ENCODE measurements at regions not wholly inside any gene's neighbourhood (a gene's known extent, or its start where the extent isn't known, plus 50 kb on each side); places are given as distances from the start of the nearest gene placed in this dataset.

DNA sequence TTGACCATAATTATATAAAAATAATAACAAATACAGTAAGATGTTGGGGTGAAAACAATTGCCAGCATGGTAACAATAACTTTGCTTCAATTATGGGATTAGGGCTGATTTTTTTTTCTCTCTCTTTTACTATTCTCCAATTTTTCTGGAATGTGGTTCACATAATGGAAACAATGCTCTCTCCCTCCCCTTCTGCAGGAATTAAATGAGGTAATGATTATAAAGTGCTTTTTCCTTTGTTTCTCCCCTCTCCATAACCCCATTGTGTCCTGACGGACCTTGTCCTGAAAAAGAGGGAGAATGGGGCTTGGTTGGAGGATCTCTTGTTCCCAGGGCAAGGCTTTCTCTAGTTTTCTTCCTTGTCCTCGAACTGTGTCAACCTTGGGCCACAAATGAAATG lies 234.0 kb upstream of the ZNF32 start:
- H3K4me1 ChIP-seq (ENCODE audit: control insufficient read depth, insufficient read depth, low read length): no peaks in the 10 kb centered on the region
- TF ChIP-seq SIN3A (IDR thresholded peaks at IDR 0.05; ENCODE audit: borderline replicate concordance, insufficient read depth, low read depth, low read length) (no peak), TCF7L2 (IDR thresholded peaks at IDR 0.05; ENCODE audit: low read depth, low read length) (no peak), POLR2AphosphoS5 (IDR thresholded peaks at IDR 0.05; ENCODE audit: low read depth, low read length) (no peak)
- TF ChIP-seq, protein P1, sequence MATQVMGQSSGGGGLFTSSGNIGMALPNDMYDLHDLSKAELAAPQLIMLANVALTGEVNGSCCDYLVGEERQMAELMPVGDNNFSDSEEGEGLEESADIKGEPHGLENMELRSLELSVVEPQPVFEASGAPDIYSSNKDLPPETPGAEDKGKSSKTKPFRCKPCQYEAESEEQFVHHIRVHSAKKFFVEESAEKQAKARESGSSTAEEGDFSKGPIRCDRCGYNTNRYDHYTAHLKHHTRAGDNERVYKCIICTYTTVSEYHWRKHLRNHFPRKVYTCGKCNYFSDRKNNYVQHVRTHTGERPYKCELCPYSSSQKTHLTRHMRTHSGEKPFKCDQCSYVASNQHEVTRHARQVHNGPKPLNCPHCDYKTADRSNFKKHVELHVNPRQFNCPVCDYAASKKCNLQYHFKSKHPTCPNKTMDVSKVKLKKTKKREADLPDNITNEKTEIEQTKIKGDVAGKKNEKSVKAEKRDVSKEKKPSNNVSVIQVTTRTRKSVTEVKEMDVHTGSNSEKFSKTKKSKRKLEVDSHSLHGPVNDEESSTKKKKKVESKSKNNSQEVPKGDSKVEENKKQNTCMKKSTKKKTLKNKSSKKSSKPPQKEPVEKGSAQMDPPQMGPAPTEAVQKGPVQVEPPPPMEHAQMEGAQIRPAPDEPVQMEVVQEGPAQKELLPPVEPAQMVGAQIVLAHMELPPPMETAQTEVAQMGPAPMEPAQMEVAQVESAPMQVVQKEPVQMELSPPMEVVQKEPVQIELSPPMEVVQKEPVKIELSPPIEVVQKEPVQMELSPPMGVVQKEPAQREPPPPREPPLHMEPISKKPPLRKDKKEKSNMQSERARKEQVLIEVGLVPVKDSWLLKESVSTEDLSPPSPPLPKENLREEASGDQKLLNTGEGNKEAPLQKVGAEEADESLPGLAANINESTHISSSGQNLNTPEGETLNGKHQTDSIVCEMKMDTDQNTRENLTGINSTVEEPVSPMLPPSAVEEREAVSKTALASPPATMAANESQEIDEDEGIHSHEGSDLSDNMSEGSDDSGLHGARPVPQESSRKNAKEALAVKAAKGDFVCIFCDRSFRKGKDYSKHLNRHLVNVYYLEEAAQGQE (IDR thresholded peaks at IDR 0.05; ENCODE audit: insufficient read depth in 1 of 2, low read depth in 2 of 2, low read length in 1 of 2): no peak
- TF ChIP-seq, protein P2, sequence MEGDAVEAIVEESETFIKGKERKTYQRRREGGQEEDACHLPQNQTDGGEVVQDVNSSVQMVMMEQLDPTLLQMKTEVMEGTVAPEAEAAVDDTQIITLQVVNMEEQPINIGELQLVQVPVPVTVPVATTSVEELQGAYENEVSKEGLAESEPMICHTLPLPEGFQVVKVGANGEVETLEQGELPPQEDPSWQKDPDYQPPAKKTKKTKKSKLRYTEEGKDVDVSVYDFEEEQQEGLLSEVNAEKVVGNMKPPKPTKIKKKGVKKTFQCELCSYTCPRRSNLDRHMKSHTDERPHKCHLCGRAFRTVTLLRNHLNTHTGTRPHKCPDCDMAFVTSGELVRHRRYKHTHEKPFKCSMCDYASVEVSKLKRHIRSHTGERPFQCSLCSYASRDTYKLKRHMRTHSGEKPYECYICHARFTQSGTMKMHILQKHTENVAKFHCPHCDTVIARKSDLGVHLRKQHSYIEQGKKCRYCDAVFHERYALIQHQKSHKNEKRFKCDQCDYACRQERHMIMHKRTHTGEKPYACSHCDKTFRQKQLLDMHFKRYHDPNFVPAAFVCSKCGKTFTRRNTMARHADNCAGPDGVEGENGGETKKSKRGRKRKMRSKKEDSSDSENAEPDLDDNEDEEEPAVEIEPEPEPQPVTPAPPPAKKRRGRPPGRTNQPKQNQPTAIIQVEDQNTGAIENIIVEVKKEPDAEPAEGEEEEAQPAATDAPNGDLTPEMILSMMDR (IDR thresholded peaks at IDR 0.05): no peak
- no peaks in the 10 kb centered on the region for H3K36me3 ChIP-seq (ENCODE audit: control insufficient read depth, insufficient read depth, low read length)
- ChIA-PET POLR2A (no interaction called here), CTCF (no interaction called here)
- in situ Hi-C loops (cut with HindIII; ENCODE audit: low pct_unique_long_range_greater_than_20kb, low sequenced_read_pairs) (no loop called here), intact Hi-C loops (cut with micrococcal nuclease; ENCODE audit: unreplicated experiment) (no loop called here)
- no TSS peak for BruUV-seq (replicated peaks)
- no peak overlapping the region for H3K27ac ChIP-seq (ENCODE audit: low read length)
- H3K4me3 ChIP-seq (ENCODE audit: low read depth in 2 of 2, low read length in 2 of 2): no peak overlapping the region
- no peak for ATAC-seq
- H3K27me3 ChIP-seq (ENCODE audit: control insufficient read depth, insufficient read depth, low read length): peaks cover 8% of the 10 kb centered on the region; the same call in 1 of the 2 replicates
- H3K9me3 ChIP-seq (ENCODE audit: control insufficient read depth, insufficient read depth, low read depth, low read length): no peaks in the 10 kb centered on the region
- no peak for DNase-seq (ENCODE audit: low read depth, low spot score)

DNA sequence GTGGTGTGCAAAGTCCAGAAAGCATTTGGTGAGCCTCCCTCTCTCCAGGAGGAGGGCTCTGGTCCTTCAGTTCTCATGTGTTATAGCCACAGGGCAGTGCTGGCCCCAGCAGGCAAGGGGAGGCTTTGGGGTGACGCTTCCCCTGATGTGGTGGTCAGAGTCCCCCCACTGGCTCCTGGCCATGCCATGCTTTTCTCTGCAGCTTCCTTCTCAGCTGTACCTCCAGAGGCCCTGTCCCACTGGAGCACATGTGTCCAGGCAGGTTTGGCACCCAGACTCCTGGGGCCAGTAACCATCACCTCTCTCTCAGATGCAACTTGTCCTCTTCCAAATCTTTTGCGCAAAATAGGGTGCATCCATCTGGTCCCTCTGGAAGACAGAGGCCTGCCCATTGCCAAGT lies 233.0 kb upstream of the ZNF32 start:
- no TSS peak for BruUV-seq (replicated peaks)
- Histone ChIP-seq H3K27ac (ENCODE audit: low read length) (no peak overlapping the region), H3K36me3 (ENCODE audit: control insufficient read depth, insufficient read depth, low read length) (no peaks in the 10 kb centered on the region), H3K4me3 (ENCODE audit: low read depth in 2 of 2, low read length in 2 of 2) (no peak overlapping the region), H3K9me3 (ENCODE audit: control insufficient read depth, insufficient read depth, low read depth, low read length) (no peaks in the 10 kb centered on the region), H3K27me3 (ENCODE audit: control insufficient read depth, insufficient read depth, low read length) (peaks cover 8% of the 10 kb centered on the region; the same call in 1 of the 2 replicates), H3K4me1 (ENCODE audit: control insufficient read depth, insufficient read depth, low read length) (no peaks in the 10 kb centered on the region)
- peak; percentile 38; the same call in 1 of the 2 replicates for ATAC-seq
- CTCF ChIA-PET: no interaction called here
- TF ChIP-seq, protein P1 (IDR thresholded peaks at IDR 0.05; ENCODE audit: insufficient read depth in 1 of 2, low read depth in 2 of 2, low read length in 1 of 2): no peak
- TF ChIP-seq, protein P2 (IDR thresholded peaks at IDR 0.05): no peak
- TF ChIP-seq SIN3A (IDR thresholded peaks at IDR 0.05; ENCODE audit: borderline replicate concordance, insufficient read depth, low read depth, low read length) (no peak), TCF7L2 (IDR thresholded peaks at IDR 0.05; ENCODE audit: low read depth, low read length) (no peak), POLR2AphosphoS5 (IDR thresholded peaks at IDR 0.05; ENCODE audit: low read depth, low read length) (no peak)
- DNase-seq (ENCODE audit: low read depth, low spot score): no peak
- POLR2A ChIA-PET: no interaction called here
- intact Hi-C loops (cut with micrococcal nuclease; ENCODE audit: unreplicated experiment) (no loop called here), in situ Hi-C loops (cut with HindIII; ENCODE audit: low pct_unique_long_range_greater_than_20kb, low sequenced_read_pairs) (no loop called here)
